SK-N-SH (cell line): ENCODE measurements at regions not wholly inside any gene's neighbourhood (a gene's known extent, or its start where the extent isn't known, plus 50 kb on each side); places are given as distances from the start of the nearest gene placed in this dataset.

ENCODE experiments used
- CTCF ChIA-PET: fragments of 300-600, 350-600 bp; formaldehyde crosslinking; extraction: SDS; loops from one replicate; lab custom pipeline; 2021; lab: Yijun Ruan, JAX
- POLR2A ChIA-PET: fragments of 350-600 bp; sonication (Branson Sonifier 250); formaldehyde crosslinking; extraction: SDS; loops from one replicate; lab custom pipeline; 2020; ENCODE audit warnings: antibody characterized with exemption, inconsistent platforms; lab: Yijun Ruan, JAX
- DNase-seq: peaks from one replicate; pipeline ENCODE4 v3.0.0; 2012
- H2AFZ ChIP-seq: fragments of 200-600 bp; sonication (generic); 2 replicates; pipeline ENCODE4 v1.8.1; 2016; ENCODE audit warnings: antibody characterized with exemption, mild to moderate bottlenecking, low read depth
- H3F3A ChIP-seq: fragments of 200-600 bp; sonication (generic); replicated peaks from 2 replicates; pipeline ENCODE3; 2016; ENCODE audit warnings: antibody characterized with exemption, mild to moderate bottlenecking; ENCODE audit not compliant: insufficient read depth
- H3K27ac ChIP-seq, 2 experiments: fragments of 200-500 bp in 1 of 2; fragments of 200-600 bp in 1 of 2; sonication (Bioruptor generic) in 1 of 2; sonication (generic), shearing (Covaris generic) in 1 of 2; 2 replicates each; pipeline versions ENCODE4 v1.5.1 to v1.6.1; 2014 to 2016; ENCODE audit warnings: low read depth in 2 of 2, inconsistent platforms in 1 of 2, low read length in 1 of 2, mild to moderate bottlenecking in 1 of 2, mixed read lengths in 1 of 2
- H3K27me3 ChIP-seq: fragments of 200-600 bp; sonication (generic), shearing (Covaris generic); 2 replicates; pipeline ENCODE4 v1.6.1; 2016; ENCODE audit warnings: mixed run types; ENCODE audit not compliant: insufficient read depth
- H3K36me3 ChIP-seq, 2 experiments: fragments of 200-500 bp in 1 of 2; fragments of 200-600 bp in 1 of 2; sonication (Bioruptor generic) in 1 of 2; sonication (generic) in 1 of 2; replicated peaks in 1 of 2; 2 replicates each; pipeline versions ENCODE3 to v1.5.1; 2014 to 2016; ENCODE audit warnings: low read length in 1 of 2, mild to moderate bottlenecking in 1 of 2; ENCODE audit not compliant: insufficient read depth in 2 of 2, control insufficient read depth in 1 of 2
- H3K4me1 ChIP-seq, 2 experiments: fragments of 200-500 bp in 1 of 2; fragments of 200-600 bp in 1 of 2; sonication (Bioruptor generic) in 1 of 2; sonication (generic), shearing (Covaris generic) in 1 of 2; 2 replicates each; pipeline versions ENCODE4 v1.5.1 to v1.6.1; 2014 to 2016; ENCODE audit warnings: low read depth in 1 of 2, low read length in 1 of 2, mixed run types in 1 of 2; ENCODE audit not compliant: insufficient read depth in 2 of 2, control insufficient read depth in 1 of 2
- H3K4me2 ChIP-seq: fragments of 200-600 bp; sonication (generic), shearing (Covaris generic); 2 replicates; pipeline ENCODE4 v1.6.1; 2017; ENCODE audit warnings: mixed run types
- H3K4me3 ChIP-seq, 2 experiments: fragments of 200-500 bp in 1 of 2; fragments of 200-600 bp in 1 of 2; sonication (Bioruptor generic) in 1 of 2; sonication (generic), shearing (Covaris generic) in 1 of 2; 2 replicates each; pipeline versions ENCODE4 v1.5.1 to v1.8.1; 2014 to 2016; ENCODE audit warnings: low read depth in 2 of 2, inconsistent platforms in 1 of 2, low read length in 1 of 2, mild to moderate bottlenecking in 1 of 2, mixed read lengths in 1 of 2, moderate library complexity in 1 of 2
- H3K79me2 ChIP-seq: fragments of 200-600 bp; sonication (generic); 2 replicates; pipeline ENCODE4 v1.8.1; 2017; ENCODE audit warnings: mild to moderate bottlenecking; ENCODE audit not compliant: insufficient read depth
- H3K9ac ChIP-seq: fragments of 200-600 bp; sonication (generic); 2 replicates; pipeline ENCODE4 v1.6.1; 2017; ENCODE audit warnings: mixed run types
- H3K9me2 ChIP-seq: fragments of 200-600 bp; sonication (generic); 2 replicates; pipeline ENCODE4 v1.6.1; 2017; ENCODE audit warnings: mixed run types
- H3K9me3 ChIP-seq: fragments of 200-600 bp; sonication (generic); 2 replicates; pipeline ENCODE4 v1.6.1; 2017; ENCODE audit warnings: mixed run types, mild to moderate bottlenecking, moderate library complexity
- H4K20me1 ChIP-seq: fragments of 200-600 bp; sonication (generic); 2 replicates; pipeline ENCODE4 v1.6.1; 2017; ENCODE audit warnings: mild to moderate bottlenecking, mixed run types; ENCODE audit not compliant: insufficient read depth
- EZH2phosphoT487 ChIP-seq: fragments of 200-600 bp; sonication (generic); IDR thresholded peaks from 2 replicates; pipeline ENCODE4 v1.6.1; 2017; ENCODE audit warnings: low read depth, mixed run types, mild to moderate bottlenecking, antibody characterized with exemption, moderate library complexity, borderline replicate concordance
- FOSL2 ChIP-seq: IDR thresholded peaks from 2 replicates; pipeline ENCODE4 v1.4.0; 2012; ENCODE audit warnings: low read depth, mild to moderate bottlenecking, moderate library complexity, borderline replicate concordance
- FOXJ3 ChIP-seq: sonication (generic); formaldehyde crosslinking; IDR thresholded peaks from 2 replicates; pipeline ENCODE4 v1.5.1; 2020; ENCODE audit warnings: mild to moderate bottlenecking, missing genetic modification reagents
- FOXM1 ChIP-seq: IDR thresholded peaks from 2 replicates; pipeline ENCODE4 v1.4.0; 2012; ENCODE audit warnings: low read depth, mild to moderate bottlenecking
- GATA2 ChIP-seq: sonication (generic); formaldehyde crosslinking; IDR thresholded peaks from 2 replicates; pipeline ENCODE4 v1.5.0; 2020; ENCODE audit warnings: mild to moderate bottlenecking, missing genetic modification reagents
- IRF3 ChIP-seq: fragments of 150-350 bp; IDR thresholded peaks from 2 replicates; pipeline ENCODE4 v1.6.1; 2016; ENCODE audit warnings: mild to moderate bottlenecking, low read depth, low read length
- JUND ChIP-seq: IDR thresholded peaks from 2 replicates; pipeline ENCODE4 v1.4.0; 2012
- RAD21 ChIP-seq: IDR thresholded peaks from 2 replicates; pipeline ENCODE4 v1.6.1; 2012; ENCODE audit warnings: mild to moderate bottlenecking, low read length
- RCOR1 ChIP-seq: fragments of 150-350 bp; IDR thresholded peaks from 2 replicates; pipeline ENCODE4 v1.6.1; 2017; ENCODE audit warnings: antibody characterized with exemption, low read length
- RFX5 ChIP-seq: IDR thresholded peaks from 2 replicates; pipeline ENCODE4 v1.6.1; 2012; ENCODE audit warnings: mild to moderate bottlenecking, improper control_type of control experiment, low read length
- RXRA ChIP-seq: IDR thresholded peaks from 2 replicates; pipeline ENCODE4 v1.4.0; 2012; ENCODE audit warnings: low read depth, mild to moderate bottlenecking, borderline replicate concordance
- SIN3A ChIP-seq: IDR thresholded peaks from 2 replicates; pipeline ENCODE4 v1.6.1; 2012; ENCODE audit warnings: low read depth, mild to moderate bottlenecking, low read length, moderate library complexity, borderline replicate concordance
- SMC3 ChIP-seq: IDR thresholded peaks from 2 replicates; pipeline ENCODE4 v1.6.1; 2012; ENCODE audit warnings: low read depth, low read length, improper control_type of control experiment
- TAF1 ChIP-seq: IDR thresholded peaks from 2 replicates; pipeline ENCODE4 v1.6.1; 2012; ENCODE audit warnings: low read depth, mild to moderate bottlenecking, low read length, moderate library complexity, borderline replicate concordance
- USF1 ChIP-seq: IDR thresholded peaks from 2 replicates; pipeline ENCODE4 v1.4.0; 2012; ENCODE audit warnings: low read depth, borderline replicate concordance
- YY1 ChIP-seq: IDR thresholded peaks from 2 replicates; pipeline ENCODE4 v1.4.0; 2012; ENCODE audit warnings: low read depth, mild to moderate bottlenecking
- WGBS: methylation state at CpG from one replicate; pipeline ENCODE4 v1.1.6; 2017; ENCODE audit warnings: low lambda C conversion rate; 5-methylcytosine and 5-hydroxymethylcytosine counted together
- TF ChIP-seq, protein P1 (sequence below): IDR thresholded peaks from 2 replicates; pipeline ENCODE4; 2012

- Histone ChIP-seq H3K36me3 (no peaks in the 10 kb centered on the region), H4K20me1 (no peaks in the 10 kb centered on the region), H3K9me3 (no peaks in the 10 kb centered on the region), H2AFZ (no peak overlapping the region), H3K4me3 (no peak overlapping the region), H3K79me2 (no peaks in the 10 kb centered on the region), H3K9me2 (no peaks in the 10 kb centered on the region), H3K4me1 (no peaks in the 10 kb centered on the region; a peak in 1 of 4 replicates), H3K9ac (no peak overlapping the region), H3K4me2 (no peak overlapping the region), H3K27ac (no peak overlapping the region), H3F3A (no peaks in the 10 kb centered on the region), H3K27me3 (no peaks in the 10 kb centered on the region)
- POLR2A ChIA-PET: no interaction called here
- TF ChIP-seq RAD21 (no peak), SMC3 (no peak), FOSL2 (no peak), FOXM1 (no peak), EZH2phosphoT487 (no peak), SIN3A (no peak), YY1 (no peak), RFX5 (no peak), USF1 (no peak), IRF3 (no peak), GATA2 (CRISPR knock-in tag) (no peak), FOXJ3 (CRISPR knock-in tag) (no peak)
- TF ChIP-seq, protein P1, sequence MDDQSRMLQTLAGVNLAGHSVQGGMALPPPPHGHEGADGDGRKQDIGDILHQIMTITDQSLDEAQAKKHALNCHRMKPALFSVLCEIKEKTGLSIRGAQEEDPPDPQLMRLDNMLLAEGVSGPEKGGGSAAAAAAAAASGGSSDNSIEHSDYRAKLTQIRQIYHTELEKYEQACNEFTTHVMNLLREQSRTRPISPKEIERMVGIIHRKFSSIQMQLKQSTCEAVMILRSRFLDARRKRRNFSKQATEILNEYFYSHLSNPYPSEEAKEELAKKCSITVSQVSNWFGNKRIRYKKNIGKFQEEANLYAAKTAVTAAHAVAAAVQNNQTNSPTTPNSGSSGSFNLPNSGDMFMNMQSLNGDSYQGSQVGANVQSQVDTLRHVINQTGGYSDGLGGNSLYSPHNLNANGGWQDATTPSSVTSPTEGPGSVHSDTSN: no peak
- CTCF ChIA-PET: no interaction called here
- 30% methylated on average over 2 of the region's 2 CpGs for WGBS
- DNase-seq: no peak
Measured at GRCh38 chr2:21728133-21728532, 604.4 kb downstream of the TDRD15 start.

GRCh38 chr2:21730141-21730540, 606.4 kb downstream of the TDRD15 start:
- 29% methylated on average over 3 of the region's 3 CpGs for WGBS
- no peak for TF ChIP-seq JUND
- no peak for TF ChIP-seq RCOR1
- no peak for TF ChIP-seq TAF1
- TF ChIP-seq RXRA: no peak
- Histone ChIP-seq H3K9me3 (no peaks in the 10 kb centered on the region), H3F3A (no peaks in the 10 kb centered on the region), H3K27ac (no peak overlapping the region), H3K9me2 (no peaks in the 10 kb centered on the region), H3K4me1 (no peaks in the 10 kb centered on the region; a peak in 1 of 4 replicates), H3K4me2 (no peak overlapping the region), H3K79me2 (no peaks in the 10 kb centered on the region), H3K4me3 (no peak overlapping the region), H3K27me3 (no peaks in the 10 kb centered on the region), H3K9ac (no peak overlapping the region), H2AFZ (no peak overlapping the region), H3K36me3 (no peaks in the 10 kb centered on the region), H4K20me1 (no peaks in the 10 kb centered on the region)
- no peak for DNase-seq
- CTCF ChIA-PET: interaction anchor here (0.8 to 1.4 kb wide), 2 partner anchors 20 to 33 kb away, joined by 3 read pairs; no protein-coding TSS in a partner anchor
- POLR2A ChIA-PET: no interaction called here
